ENCODE measurements at regions not wholly inside any gene's neighbourhood (a gene's known extent, or its start where the extent isn't known, plus 50 kb on each side); places are given as distances from the start of the nearest gene placed in this dataset.

GRCh38 chr13:81721400-81721799, 1380.5 kb upstream of the SPRY2 start:
- CTCF ChIA-PET, result no interaction called here
- no peak for ATAC-seq

DNA sequence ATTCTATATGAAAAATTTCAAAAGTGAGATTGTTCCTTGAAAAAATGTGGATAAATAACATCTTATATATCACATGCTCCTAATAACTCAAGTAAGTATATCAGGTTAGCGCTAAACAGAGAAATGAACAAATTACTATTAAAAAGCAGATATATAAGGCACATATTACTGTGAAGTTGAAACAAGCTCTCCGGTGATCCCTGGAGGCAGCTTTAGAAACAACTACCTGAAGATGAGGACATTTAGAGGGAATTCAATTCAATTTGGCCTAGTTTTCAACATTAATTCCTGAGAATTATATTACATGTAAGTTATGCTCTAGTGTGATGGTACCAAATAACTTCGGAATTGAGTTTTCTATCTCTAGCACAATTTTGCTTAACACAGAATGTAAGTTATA, 1373.6 kb upstream of the SPRY2 start:
- Histone ChIP-seq H3K9me3 (ENCODE audit: low read length) (no peaks in the 10 kb centered on the region), H3K9me2 (replicated peaks; ENCODE audit: low read length) (no peaks in the 10 kb centered on the region), H3K4me1 (ENCODE audit: insufficient read depth, low read length) (no peaks in the 10 kb centered on the region), H3K79me2 (ENCODE audit: low read length) (no peaks in the 10 kb centered on the region), H3K4me3 (ENCODE audit: low read length) (no peak overlapping the region), H3K27me3 (ENCODE audit: low read length) (no peaks in the 10 kb centered on the region), H3K27ac (ENCODE audit: low read length) (no peak overlapping the region), H3F3A (ENCODE audit: low read length, unreplicated experiment) (no peaks in the 10 kb centered on the region), H4K20me1 (ENCODE audit: low read length) (no peaks in the 10 kb centered on the region), H3K36me3 (ENCODE audit: low read depth, low read length) (no peaks in the 10 kb centered on the region), H3K9ac (ENCODE audit: low read length) (no peak overlapping the region), H2AFZ (ENCODE audit: low read length) (no peak overlapping the region), H3K4me2 (ENCODE audit: low read length) (no peak overlapping the region)
- intact Hi-C loops (cut with micrococcal nuclease), result no loop called here
- ATAC-seq, result no peak
- ChIA-PET CTCF (no interaction called here), POLR2A (ENCODE audit: unreplicated experiment) (no interaction called here)
- TF ChIP-seq CTCF (conservative IDR thresholded peaks at IDR 0.05; ENCODE audit: low read depth, low read length) (no peak), EZH2phosphoT487 (IDR thresholded peaks at IDR 0.05; ENCODE audit: borderline replicate concordance, low read length) (no peak)
- no TSS peak for BruUV-seq (replicated peaks)
- DNase-seq, result no peak

More at GRCh38 chr13:81721400-81721799, 1380.5 kb upstream of the SPRY2 start:
- Histone ChIP-seq H3K27ac (ENCODE audit: low read length) (no peak overlapping the region), H3K4me2 (ENCODE audit: low read length) (no peak overlapping the region), H3K9ac (ENCODE audit: low read length) (no peak overlapping the region), H3K9me2 (replicated peaks; ENCODE audit: low read length) (no peaks in the 10 kb centered on the region), H4K20me1 (ENCODE audit: low read length) (no peaks in the 10 kb centered on the region), H3K27me3 (ENCODE audit: low read length) (no peaks in the 10 kb centered on the region), H3K79me2 (ENCODE audit: low read length) (no peaks in the 10 kb centered on the region), H3K4me3 (ENCODE audit: low read length) (no peak overlapping the region), H3F3A (ENCODE audit: low read length, unreplicated experiment) (no peaks in the 10 kb centered on the region), H2AFZ (ENCODE audit: low read length) (no peak overlapping the region), H3K36me3 (ENCODE audit: low read depth, low read length) (no peaks in the 10 kb centered on the region), H3K4me1 (ENCODE audit: insufficient read depth, low read length) (no peaks in the 10 kb centered on the region), H3K9me3 (ENCODE audit: low read length) (no peaks in the 10 kb centered on the region)
- no peak for DNase-seq
- intact Hi-C loops (cut with micrococcal nuclease), result no loop called here
- BruUV-seq (replicated peaks), result no TSS peak
- POLR2A ChIA-PET (ENCODE audit: unreplicated experiment), result no interaction called here
- TF ChIP-seq EZH2phosphoT487 (IDR thresholded peaks at IDR 0.05; ENCODE audit: borderline replicate concordance, low read length), result no peak
- no peak for TF ChIP-seq CTCF (conservative IDR thresholded peaks at IDR 0.05; ENCODE audit: low read depth, low read length)
- no peak for TF ChIP-seq EZH2 (IDR thresholded peaks at IDR 0.05; ENCODE audit: low read length, unreplicated experiment)

DNA sequence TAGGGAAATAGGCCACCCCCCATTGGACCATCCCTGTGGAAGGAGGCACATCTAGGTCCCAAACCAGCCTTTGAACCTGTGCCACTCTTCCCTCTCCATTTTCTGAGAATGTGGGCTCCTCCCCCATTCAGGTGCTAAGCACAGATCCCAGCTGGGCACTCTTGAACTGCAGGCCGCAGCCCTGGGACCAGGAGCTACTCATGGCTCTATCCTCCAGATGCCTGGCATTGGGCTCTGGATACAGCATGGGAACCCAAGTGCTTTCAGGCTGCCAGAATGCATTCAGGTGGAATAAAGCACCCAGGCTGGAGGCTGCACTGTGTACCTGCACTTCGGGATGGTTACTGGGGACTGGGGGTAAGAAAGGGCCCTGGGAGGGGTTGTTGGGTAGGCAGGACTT, 1372.3 kb upstream of the SPRY2 start:
- H3K79me2 ChIP-seq (ENCODE audit: low read length), result no peaks in the 10 kb centered on the region
- no peak overlapping the region for H3K9ac ChIP-seq (ENCODE audit: low read length)
- H3F3A ChIP-seq (ENCODE audit: low read length, unreplicated experiment), result no peaks in the 10 kb centered on the region
- H3K27ac ChIP-seq (ENCODE audit: low read length), result no peak overlapping the region
- no peak overlapping the region for H3K4me2 ChIP-seq (ENCODE audit: low read length)
- ATAC-seq (no peak), DNase-seq (no peak)
- H3K4me1 ChIP-seq (ENCODE audit: insufficient read depth, low read length), result no peaks in the 10 kb centered on the region
- no peaks in the 10 kb centered on the region for H3K27me3 ChIP-seq (ENCODE audit: low read length)
- no peaks in the 10 kb centered on the region for H3K36me3 ChIP-seq (ENCODE audit: low read depth, low read length)
- no peaks in the 10 kb centered on the region for H3K9me2 ChIP-seq (replicated peaks; ENCODE audit: low read length)
- TF ChIP-seq EZH2 (IDR thresholded peaks at IDR 0.05; ENCODE audit: low read length, unreplicated experiment), result no peak
- no peak for TF ChIP-seq CTCF (conservative IDR thresholded peaks at IDR 0.05; ENCODE audit: low read depth, low read length)
- no peak for TF ChIP-seq EZH2phosphoT487 (IDR thresholded peaks at IDR 0.05; ENCODE audit: borderline replicate concordance, low read length)
- H4K20me1 ChIP-seq (ENCODE audit: low read length), result no peaks in the 10 kb centered on the region
- intact Hi-C loops (cut with micrococcal nuclease), result no loop called here
- no peak overlapping the region for H3K4me3 ChIP-seq (ENCODE audit: low read length)
- no peak overlapping the region for H2AFZ ChIP-seq (ENCODE audit: low read length)
- H3K9me3 ChIP-seq (ENCODE audit: low read length), result no peaks in the 10 kb centered on the region
- CTCF ChIA-PET, result no interaction called here
- BruUV-seq (replicated peaks), result no TSS peak
- POLR2A ChIA-PET (ENCODE audit: unreplicated experiment), result no interaction called here
